Kidney glomerular epithelial cell (primary cell): ENCODE measurements at regions not wholly inside any gene's neighbourhood (a gene's known extent, or its start where the extent isn't known, plus 50 kb on each side); places are given as distances from the start of the nearest gene placed in this dataset.

ENCODE experiments used
- DNase-seq: peaks from one replicate; lab custom pipeline; 2025; lab: John Stamatoyannopoulos, UW

DNA sequence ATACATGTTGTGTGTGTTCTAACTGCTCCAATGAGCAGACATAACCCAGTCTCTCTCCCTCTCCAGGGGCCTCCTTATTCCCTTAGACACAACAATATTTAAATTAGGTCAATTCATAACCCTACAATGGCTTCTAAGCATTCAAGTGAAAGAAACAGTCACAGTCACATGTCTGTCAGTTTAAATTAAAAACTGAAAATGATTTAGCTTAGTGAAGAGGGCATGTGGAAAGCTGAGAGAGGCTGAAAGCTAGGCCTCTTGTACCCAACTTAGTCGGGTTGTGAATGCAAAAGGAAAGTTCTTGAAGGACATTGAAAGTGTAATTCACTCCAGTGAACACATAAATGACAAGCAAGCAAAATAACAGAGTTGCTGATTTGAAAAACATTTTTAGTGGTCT lies 1519.6 kb downstream of the OTOL1 start:
- no peak for DNase-seq

DNA sequence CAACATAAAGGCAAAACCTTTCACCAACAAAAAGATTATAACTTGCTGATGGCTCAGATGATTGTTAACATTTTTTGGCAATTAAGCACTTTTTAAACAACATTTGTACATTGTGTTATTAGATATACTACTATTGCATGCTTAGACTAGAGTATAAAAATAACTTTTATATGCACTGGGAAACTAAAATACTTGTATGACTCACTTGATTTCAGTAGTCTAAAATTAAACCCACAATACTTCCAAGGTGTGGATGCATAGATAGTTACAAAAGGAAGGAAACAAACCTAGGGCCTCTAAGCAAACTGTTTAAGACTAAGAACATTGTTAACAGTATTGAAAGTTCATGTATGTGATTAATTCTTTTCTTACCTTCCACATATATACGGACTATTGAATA lies 1521.5 kb downstream of the OTOL1 start:
- DNase-seq = no peak

DNA sequence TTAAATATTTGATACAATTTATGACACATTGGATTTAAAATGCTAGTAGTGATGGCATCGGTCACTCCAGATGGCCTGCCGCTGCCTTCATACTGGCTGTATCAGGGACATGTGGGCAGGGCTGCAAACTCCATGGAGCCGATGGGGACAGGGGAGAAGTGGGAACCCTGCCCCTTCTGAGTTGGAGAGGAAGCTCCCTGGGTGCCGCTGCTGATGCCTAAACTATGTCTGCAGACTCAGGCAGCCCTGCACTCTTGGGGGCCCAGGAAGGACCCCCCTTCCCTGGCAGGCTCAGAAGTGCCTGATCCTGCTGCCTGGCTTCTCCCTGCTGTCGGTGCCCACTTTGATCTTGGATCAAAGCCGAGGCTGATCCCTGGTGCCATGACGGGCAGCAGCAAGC lies 1522.1 kb downstream of the OTOL1 start:
- DNase-seq = no peak

DNA sequence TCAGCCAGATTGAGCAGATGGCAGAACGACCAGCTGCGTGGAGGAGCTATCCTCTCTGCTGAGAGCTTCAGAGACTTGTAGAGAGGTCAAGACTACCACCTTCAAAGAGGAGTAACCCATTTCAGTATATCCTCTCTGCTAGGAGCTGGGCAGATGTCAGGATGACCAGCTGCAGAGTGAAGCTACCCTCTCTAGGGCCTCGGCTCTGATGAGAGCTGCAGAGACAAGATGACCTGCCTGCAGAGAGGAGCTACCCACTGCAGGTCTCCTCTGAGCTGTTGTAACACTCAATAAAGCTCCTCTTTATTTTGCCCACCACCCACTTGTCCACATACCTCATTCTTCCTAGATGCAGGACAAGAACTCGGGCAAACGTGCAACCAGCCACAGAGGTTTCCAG lies 1522.7 kb downstream of the OTOL1 start:
- DNase-seq = no peak

DNA sequence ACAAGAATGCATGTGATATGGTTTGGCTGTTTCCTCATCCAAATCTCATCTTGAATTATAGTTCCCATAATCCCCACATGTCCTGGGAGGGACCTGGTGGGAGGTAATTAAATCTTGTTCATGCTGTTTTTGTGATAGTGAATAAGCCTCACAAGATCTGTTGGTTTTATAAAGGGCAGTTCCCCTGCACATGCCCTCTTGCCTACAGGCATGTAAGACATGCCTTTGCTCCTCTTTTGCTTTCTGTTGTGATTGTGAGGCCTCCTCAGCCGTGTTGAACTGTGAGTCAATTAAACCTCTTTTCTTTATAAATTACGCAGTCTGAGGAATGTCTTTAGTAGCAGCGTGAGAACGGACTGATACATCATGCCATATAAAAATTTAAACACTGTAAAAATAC lies 1537.0 kb downstream of the OTOL1 start:
- no peak for DNase-seq

DNA sequence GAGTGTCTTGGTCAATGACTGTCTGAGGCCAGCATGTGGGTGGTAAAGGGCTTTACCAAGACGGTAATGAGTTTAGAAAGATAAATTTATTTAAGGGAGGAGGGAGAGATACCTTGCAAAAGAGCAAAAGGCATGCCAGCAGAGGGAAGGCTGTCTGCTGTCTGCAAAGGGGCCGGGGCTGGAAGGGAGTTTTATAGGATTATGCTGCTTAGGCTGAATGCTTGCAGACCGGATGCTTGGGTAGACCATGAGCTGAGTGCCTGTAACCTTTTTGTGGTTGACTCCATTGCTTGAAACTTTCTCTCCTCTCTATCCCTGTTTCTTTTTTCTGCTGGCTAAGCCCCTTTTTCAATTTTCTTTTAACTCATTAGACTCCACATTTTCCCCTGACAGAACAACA lies 1543.0 kb downstream of the OTOL1 start:
- no peak for DNase-seq

DNA sequence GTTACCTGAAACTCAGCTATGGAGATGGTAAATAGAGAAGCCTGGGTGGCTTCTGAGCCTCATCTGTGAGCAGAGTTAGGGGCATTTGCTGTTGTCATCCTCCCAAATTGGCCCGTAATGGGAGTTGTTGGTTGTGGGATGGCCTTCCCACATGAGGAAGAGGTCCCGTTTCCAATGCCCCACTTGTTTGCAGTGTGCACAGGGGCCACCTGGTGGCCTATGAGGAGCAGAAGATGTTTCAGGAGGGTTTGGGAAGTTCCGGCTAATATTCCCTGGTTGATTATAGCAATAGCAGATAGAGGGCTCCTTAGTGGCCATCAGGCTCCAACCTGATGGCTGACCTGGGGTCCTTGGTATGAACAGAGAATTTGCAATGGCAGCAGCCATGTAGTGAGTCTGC lies 1546.5 kb downstream of the OTOL1 start:
- DNase-seq = no peak

DNA sequence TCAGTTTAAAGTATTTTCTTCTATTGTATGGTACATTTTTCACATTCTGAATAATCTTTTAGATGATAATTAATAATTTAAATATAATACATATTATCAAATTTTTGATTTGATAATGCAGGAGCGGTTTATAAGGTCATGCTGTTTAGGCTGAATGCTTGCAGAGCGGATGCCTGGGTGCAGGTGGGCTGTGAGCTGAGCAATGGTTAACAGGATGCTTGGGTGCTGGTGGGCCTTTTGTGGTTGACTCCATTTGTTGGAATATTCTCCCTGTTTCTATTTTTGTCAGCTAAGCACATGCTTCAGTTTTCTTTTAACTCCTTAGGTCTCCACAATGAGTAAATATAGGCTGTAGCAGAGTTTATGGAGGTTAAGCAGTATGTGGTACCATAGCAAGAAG lies 1549.3 kb downstream of the OTOL1 start:
- DNase-seq = no peak

DNA sequence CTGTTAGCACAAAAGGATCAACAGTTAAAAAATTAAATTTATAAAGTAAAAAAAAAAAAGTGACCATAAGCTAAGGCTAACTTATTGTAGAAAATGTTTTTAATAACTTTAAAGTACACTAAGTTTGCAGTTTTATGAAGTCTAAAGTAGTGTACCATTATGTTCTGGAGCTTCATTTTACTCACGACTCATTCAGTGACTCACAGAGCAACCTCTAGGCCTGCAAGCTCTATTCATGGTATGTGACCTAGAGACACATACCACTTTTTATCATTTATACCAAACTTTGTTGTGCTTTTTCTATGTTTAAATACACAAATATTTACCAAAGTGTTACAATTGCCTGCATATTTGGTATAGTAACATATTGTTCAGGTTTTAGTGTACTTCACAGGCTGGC lies 1552.3 kb downstream of the OTOL1 start:
- no peak for DNase-seq

DNA sequence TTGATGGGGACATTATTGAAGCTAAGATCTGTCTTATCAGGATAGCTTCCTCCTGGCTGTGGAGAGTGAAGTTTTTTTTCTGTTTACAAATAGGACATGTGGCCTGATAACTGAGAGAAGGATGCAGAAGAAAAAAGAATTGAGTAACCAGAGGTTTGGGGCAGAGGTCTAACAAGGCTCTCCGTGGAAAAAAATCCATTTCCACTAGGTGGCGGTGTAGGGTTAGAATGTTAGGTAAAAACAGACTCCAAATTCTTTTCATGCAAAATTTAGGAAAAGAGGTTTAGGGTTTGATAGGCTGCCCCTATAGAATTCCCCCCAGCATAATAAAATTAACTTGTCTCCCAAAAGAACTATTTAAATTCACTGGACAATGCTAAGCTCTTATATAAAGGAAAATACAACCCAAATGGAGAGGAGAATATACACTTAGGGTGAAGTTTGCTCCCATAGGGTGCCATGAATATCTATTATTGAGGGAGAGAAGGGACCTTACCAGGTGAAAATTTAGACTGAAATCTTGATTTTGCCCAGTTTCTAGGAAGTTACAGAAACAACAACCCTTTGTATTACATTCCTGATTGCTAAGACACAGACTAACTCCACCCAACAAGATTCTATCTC lies 1560.4 kb downstream of the OTOL1 start:
- DNase-seq = no peak

DNA sequence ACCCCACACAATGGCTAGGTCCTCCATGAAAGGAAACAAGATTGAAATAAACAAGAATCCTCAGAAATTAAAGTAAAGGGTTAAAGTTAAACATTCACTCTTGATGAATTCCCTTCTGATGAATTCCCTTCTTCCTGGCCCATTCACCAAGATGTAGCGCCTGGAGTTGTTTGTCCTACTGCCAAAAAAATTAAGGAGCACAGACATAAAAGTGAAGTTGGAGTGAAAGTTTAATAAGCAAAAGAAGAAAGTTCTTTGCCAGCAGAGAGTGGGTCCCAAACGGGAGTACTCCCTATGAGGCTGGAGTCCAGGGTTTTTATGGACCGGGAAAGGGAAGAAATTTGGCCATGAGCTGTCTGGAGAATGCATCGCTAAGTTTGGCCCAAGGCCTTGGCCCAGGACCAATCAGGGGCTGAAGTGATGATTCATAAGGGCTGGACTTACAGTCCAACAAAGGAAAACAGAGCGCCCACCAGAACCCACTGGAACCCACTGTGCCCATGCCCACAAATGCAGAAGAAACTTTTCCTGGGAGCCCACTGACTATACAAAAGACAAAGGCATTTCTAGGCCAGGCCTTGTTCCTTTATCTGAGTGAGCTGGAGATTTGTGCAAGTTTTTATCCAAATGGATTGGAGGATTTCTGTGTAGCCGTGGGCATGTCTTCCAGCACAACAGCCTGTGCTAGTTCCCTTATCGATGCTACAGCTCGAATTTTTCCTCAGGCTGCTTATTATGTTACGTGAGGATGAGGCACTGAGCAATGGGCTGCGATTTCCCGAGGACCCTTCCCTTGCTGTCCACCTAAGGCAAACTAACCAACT lies 1561.6 kb downstream of the OTOL1 start:
- DNase-seq = no peak

DNA sequence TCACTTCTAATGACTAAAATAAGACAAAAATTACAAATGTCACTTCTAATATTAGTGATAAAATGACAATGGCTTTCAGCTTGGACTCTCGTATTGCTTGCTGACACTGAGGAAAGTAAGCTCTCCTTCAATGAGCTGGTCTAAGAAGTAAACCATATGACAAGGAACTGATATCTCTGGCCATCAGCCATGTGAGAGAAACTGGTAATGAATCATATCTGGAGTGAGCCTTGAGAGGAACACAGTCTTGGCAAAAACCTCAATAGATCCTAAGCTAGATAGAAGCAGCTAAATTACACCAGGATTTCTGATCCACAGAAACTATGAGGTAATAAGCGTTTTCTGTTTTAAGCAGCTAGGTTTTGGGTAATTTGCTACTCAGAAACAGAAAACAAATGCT lies 1575.1 kb downstream of the OTOL1 start:
- DNase-seq = no peak
